ENCODE measurements at regions not wholly inside any gene's neighbourhood (a gene's known extent, or its start where the extent isn't known, plus 50 kb on each side); places are given as distances from the start of the nearest gene placed in this dataset.
"Not testable (repeated sequence)": the region's sequence is repeated elsewhere in the genome, so short reads cannot be mapped to it uniquely, and the experiment has no call there.

GRCh38 chr2:200102971-200103370, 147.6 kb downstream of the MAIP1 start:
- no peak for DNase-seq (ENCODE audit: low read depth)

GRCh38 chr2:200104015-200104414, 148.6 kb downstream of the MAIP1 start:
- peak; percentile 74 for DNase-seq (ENCODE audit: low read depth)

- DNase-seq (ENCODE audit: low read depth) = no peak
Measured at GRCh38 chr2:200107514-200108217, 152.3 kb downstream of the MAIP1 start.

- no peak for DNase-seq (ENCODE audit: low read depth)
Measured at GRCh38 chr2:200109421-200109820, 154.0 kb downstream of the MAIP1 start.

- no peak for DNase-seq (ENCODE audit: low read depth)
Measured at GRCh38 chr2:200110381-200110780, 155.0 kb downstream of the MAIP1 start.

- not testable (repeated sequence) for DNase-seq (ENCODE audit: low read depth)
Measured at GRCh38 chr2:200113016-200113799, 157.8 kb downstream of the MAIP1 start.

- peak; percentile 34 for DNase-seq (ENCODE audit: low read depth)
Measured at GRCh38 chr2:200119236-200119635, 163.9 kb downstream of the MAIP1 start.

GRCh38 chr2:200121931-200122330, 166.5 kb downstream of the MAIP1 start:
- no peak for DNase-seq (ENCODE audit: low read depth)

GRCh38 chr2:200122683-200123082, 167.3 kb downstream of the MAIP1 start:
- no peak for DNase-seq (ENCODE audit: low read depth)

- DNase-seq (ENCODE audit: low read depth) = not testable (repeated sequence)
Measured at GRCh38 chr2:200124665-200125368, 169.4 kb downstream of the MAIP1 start.

GRCh38 chr2:200125444-200126284, 170.3 kb downstream of the MAIP1 start:
- DNase-seq (ENCODE audit: low read depth) = no peak

- not testable (repeated sequence) for DNase-seq (ENCODE audit: low read depth)
Measured at GRCh38 chr2:200126285-200126670, 170.9 kb downstream of the MAIP1 start.

GRCh38 chr2:200126680-200127079, 171.3 kb downstream of the MAIP1 start:
- DNase-seq (ENCODE audit: low read depth) = not testable (repeated sequence)

GRCh38 chr2:200127848-200128247, 172.5 kb downstream of the MAIP1 start:
- DNase-seq (ENCODE audit: low read depth) = no peak

- no peak for DNase-seq (ENCODE audit: low read depth)
Measured at GRCh38 chr2:200128296-200128695, 172.9 kb downstream of the MAIP1 start.

- DNase-seq (ENCODE audit: low read depth) = no peak
Measured at GRCh38 chr2:200129721-200130462, 174.5 kb downstream of the MAIP1 start.

- DNase-seq (ENCODE audit: low read depth) = peak; percentile 29
Measured at GRCh38 chr2:200130762-200131166, 175.4 kb downstream of the MAIP1 start.

- no peak for DNase-seq (ENCODE audit: low read depth)
Measured at GRCh38 chr2:200131307-200131706, 175.2 kb upstream of the SPATS2L start.

- no peak for DNase-seq (ENCODE audit: low read depth)
Measured at GRCh38 chr2:200135082-200135481, 171.4 kb upstream of the SPATS2L start.

GRCh38 chr2:200136655-200137054, 169.8 kb upstream of the SPATS2L start:
- no peak for DNase-seq (ENCODE audit: low read depth)

- no peak for DNase-seq (ENCODE audit: low read depth)
Measured at GRCh38 chr2:200137271-200137670, 169.2 kb upstream of the SPATS2L start.
